Middle frontal gyrus (tissue), 1 donor: ENCODE measurements at regions not wholly inside any gene's neighbourhood (a gene's known extent, or its start where the extent isn't known, plus 50 kb on each side); places are given as distances from the start of the nearest gene placed in this dataset.

ENCODE experiments used
- DNase-seq: peaks from one replicate; pipeline ENCODE4 v3.0.0-alpha.2; 2015; ENCODE audit warnings: low spot score; ENCODE audit errors: extremely low spot score

GRCh38 chr21:28253338-28253737 lies 739.3 kb downstream of the LTN1 start:
- no peak for DNase-seq

GRCh38 chr21:28252928-28253327 lies 739.7 kb downstream of the LTN1 start:
- DNase-seq = no peak

- no peak for DNase-seq
Measured at GRCh38 chr21:28250946-28251345, 741.7 kb downstream of the LTN1 start.

- no peak for DNase-seq
Measured at GRCh38 chr21:28247454-28248020, 745.1 kb downstream of the LTN1 start.

- DNase-seq = no peak
Measured at GRCh38 chr21:28240586-28240985, 752.1 kb downstream of the LTN1 start.

GRCh38 chr21:28239340-28239739 lies 753.3 kb downstream of the LTN1 start:
- DNase-seq = no peak

GRCh38 chr21:28237661-28238060 lies 755.0 kb downstream of the LTN1 start:
- no peak for DNase-seq

GRCh38 chr21:28235169-28235895 lies 757.3 kb downstream of the LTN1 start:
- no peak for DNase-seq

GRCh38 chr21:28234326-28234725 lies 758.4 kb downstream of the LTN1 start:
- no peak for DNase-seq

- DNase-seq = no peak
Measured at GRCh38 chr21:28233536-28234220, 759.0 kb downstream of the LTN1 start.

- DNase-seq = no peak
Measured at GRCh38 chr21:28230559-28230958, 762.1 kb downstream of the LTN1 start.

- DNase-seq = no peak
Measured at GRCh38 chr21:28229814-28230213, 762.9 kb downstream of the LTN1 start.

- no peak for DNase-seq
Measured at GRCh38 chr21:28228636-28228995, 764.1 kb downstream of the LTN1 start.

- DNase-seq = no peak
Measured at GRCh38 chr21:28227881-28228635, 764.6 kb downstream of the LTN1 start.

- DNase-seq = no peak
Measured at GRCh38 chr21:28226563-28226962, 766.1 kb downstream of the LTN1 start.

GRCh38 chr21:28224191-28224726 lies 768.4 kb downstream of the LTN1 start:
- DNase-seq = no peak

- no peak for DNase-seq
Measured at GRCh38 chr21:28221984-28222383, 770.7 kb downstream of the LTN1 start.

GRCh38 chr21:28220680-28221079 lies 772.0 kb downstream of the LTN1 start:
- DNase-seq = no peak

GRCh38 chr21:28216976-28217523 lies 775.6 kb downstream of the LTN1 start:
- DNase-seq = no peak

GRCh38 chr21:28215214-28215954 lies 777.3 kb downstream of the LTN1 start:
- no peak for DNase-seq

GRCh38 chr21:28214786-28215185 lies 777.9 kb downstream of the LTN1 start:
- no peak for DNase-seq
